ENCODE measurements at regions not wholly inside any gene's neighbourhood (a gene's known extent, or its start where the extent isn't known, plus 50 kb on each side); places are given as distances from the start of the nearest gene placed in this dataset.

- Histone ChIP-seq H3K27ac (no peak overlapping the region), H3K36me3 (replicated peaks; ENCODE audit: insufficient read depth, low read depth) (no peaks in the 10 kb centered on the region), H3K9me2 (replicated peaks; ENCODE audit: insufficient read depth) (no peaks in the 10 kb centered on the region), H3K9me3 (ENCODE audit: low read depth) (no peaks in the 10 kb centered on the region), H3K4me1 (ENCODE audit: insufficient read depth) (peaks cover 22% of the 10 kb centered on the region), H3K27me3 (no peaks in the 10 kb centered on the region), H3K4me3 (no peak overlapping the region), H4K20me1 (ENCODE audit: insufficient read depth, poor library complexity, severe bottlenecking) (no peaks in the 10 kb centered on the region), H2AFZ (no peak overlapping the region), H3K79me2 (no peaks in the 10 kb centered on the region), H3K4me2 (no peak overlapping the region)
- TF ChIP-seq EZH2phosphoT487 (IDR thresholded peaks at IDR 0.05; ENCODE audit: low read depth, severe bottlenecking, unreplicated experiment) (no peak), EZH2 (IDR thresholded peaks at IDR 0.05; ENCODE audit: borderline replicate concordance) (no peak)
- TF ChIP-seq, protein P1, sequence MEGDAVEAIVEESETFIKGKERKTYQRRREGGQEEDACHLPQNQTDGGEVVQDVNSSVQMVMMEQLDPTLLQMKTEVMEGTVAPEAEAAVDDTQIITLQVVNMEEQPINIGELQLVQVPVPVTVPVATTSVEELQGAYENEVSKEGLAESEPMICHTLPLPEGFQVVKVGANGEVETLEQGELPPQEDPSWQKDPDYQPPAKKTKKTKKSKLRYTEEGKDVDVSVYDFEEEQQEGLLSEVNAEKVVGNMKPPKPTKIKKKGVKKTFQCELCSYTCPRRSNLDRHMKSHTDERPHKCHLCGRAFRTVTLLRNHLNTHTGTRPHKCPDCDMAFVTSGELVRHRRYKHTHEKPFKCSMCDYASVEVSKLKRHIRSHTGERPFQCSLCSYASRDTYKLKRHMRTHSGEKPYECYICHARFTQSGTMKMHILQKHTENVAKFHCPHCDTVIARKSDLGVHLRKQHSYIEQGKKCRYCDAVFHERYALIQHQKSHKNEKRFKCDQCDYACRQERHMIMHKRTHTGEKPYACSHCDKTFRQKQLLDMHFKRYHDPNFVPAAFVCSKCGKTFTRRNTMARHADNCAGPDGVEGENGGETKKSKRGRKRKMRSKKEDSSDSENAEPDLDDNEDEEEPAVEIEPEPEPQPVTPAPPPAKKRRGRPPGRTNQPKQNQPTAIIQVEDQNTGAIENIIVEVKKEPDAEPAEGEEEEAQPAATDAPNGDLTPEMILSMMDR (IDR thresholded peaks at IDR 0.05; ENCODE audit: poor library complexity): no peak
- DNase-seq (ENCODE audit: low spot score): no peak
- 90% methylated on average over 13 of the region's 13 CpGs for WGBS (ENCODE audit: low lambda C conversion rate, missing lambda C conversion rate)
Measured at GRCh38 chr20:58565461-58566175, 50.4 kb upstream of the APCDD1L start.
